ENCODE measurements at regions not wholly inside any gene's neighbourhood (a gene's known extent, or its start where the extent isn't known, plus 50 kb on each side); places are given as distances from the start of the nearest gene placed in this dataset.

GRCh38 chr13:89790696-89791095 is 1556.8 kb upstream of the MIR17HG start:
- no peaks in the 10 kb centered on the region for H3K9me3 ChIP-seq
- ATAC-seq (no peak), DNase-seq (no peak)
- intact Hi-C loops (cut with DNase I, micrococcal nuclease) = no loop called here
- no peak for TF ChIP-seq CTCF (IDR thresholded peaks at IDR 0.05)
- H3K4me1 ChIP-seq (ENCODE audit: low read depth) = no peaks in the 10 kb centered on the region
- no peak overlapping the region for H3K4me3 ChIP-seq
- no peaks in the 10 kb centered on the region for H3K36me3 ChIP-seq (ENCODE audit: low read depth)

DNA sequence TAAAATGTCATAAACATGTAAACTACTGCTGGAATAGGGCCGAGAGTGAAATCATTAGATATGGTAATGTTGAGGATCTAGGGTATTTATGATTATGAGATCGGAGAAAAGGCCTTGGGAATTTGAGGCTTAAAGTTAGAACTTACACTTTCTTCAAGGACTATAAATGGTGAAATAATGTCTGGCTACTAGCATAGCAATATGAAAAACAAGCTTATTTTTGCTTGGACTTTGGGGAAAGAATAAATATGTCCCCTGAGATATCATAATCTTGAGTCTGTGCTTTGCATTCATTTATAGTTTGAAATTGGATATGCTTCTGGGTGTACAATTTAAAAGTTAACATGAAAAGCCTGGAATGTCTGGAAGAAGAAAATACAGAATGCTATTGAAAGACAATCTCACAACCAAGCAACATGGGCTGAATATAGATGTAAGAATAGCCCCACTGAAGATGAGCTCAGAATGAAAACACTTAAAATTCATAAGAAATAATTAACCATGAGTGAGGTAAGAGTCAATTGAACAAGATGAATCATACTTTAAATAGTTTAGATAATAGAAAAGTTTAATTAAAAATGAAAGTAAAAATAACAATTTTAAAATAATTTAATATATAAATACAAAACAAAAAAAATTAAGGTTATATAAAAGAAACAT is 1555.4 kb upstream of the MIR17HG start:
- Histone ChIP-seq H3K36me3 (ENCODE audit: low read depth) (no peaks in the 10 kb centered on the region), H3K9me3 (no peaks in the 10 kb centered on the region), H3K4me3 (no peak overlapping the region), H3K4me1 (ENCODE audit: low read depth) (no peaks in the 10 kb centered on the region)
- TF ChIP-seq CTCF (IDR thresholded peaks at IDR 0.05) = no peak
- ATAC-seq (no peak), DNase-seq (no peak)
- intact Hi-C loops (cut with DNase I, micrococcal nuclease) = no loop called here

DNA sequence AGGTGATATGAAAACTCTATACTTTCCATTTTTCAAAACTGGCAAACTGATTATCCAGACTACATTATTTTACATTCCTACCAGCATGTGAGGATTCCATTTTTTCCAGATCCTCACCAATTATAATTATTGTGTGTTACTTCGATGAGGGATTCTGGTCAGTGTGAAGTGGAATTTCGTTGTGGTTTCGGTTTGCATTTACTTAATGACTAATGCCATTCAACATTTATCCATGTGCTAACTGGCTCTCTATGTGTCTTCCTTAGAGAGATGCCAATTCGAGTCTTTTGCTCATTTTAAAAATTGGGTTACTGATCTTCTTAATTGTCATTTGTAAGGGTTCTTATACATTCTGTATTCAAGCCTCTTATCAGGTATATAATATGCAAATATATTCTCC is 1551.3 kb upstream of the MIR17HG start:
- H3K36me3 ChIP-seq (ENCODE audit: low read depth) = no peaks in the 10 kb centered on the region
- no peaks in the 10 kb centered on the region for H3K4me1 ChIP-seq (ENCODE audit: low read depth)
- ATAC-seq = no peak
- intact Hi-C loops (cut with DNase I, micrococcal nuclease) = no loop called here
- no peak for TF ChIP-seq CTCF (IDR thresholded peaks at IDR 0.05)
- H3K9me3 ChIP-seq = no peaks in the 10 kb centered on the region
- H3K4me3 ChIP-seq = no peak overlapping the region
- no peak for DNase-seq

DNA sequence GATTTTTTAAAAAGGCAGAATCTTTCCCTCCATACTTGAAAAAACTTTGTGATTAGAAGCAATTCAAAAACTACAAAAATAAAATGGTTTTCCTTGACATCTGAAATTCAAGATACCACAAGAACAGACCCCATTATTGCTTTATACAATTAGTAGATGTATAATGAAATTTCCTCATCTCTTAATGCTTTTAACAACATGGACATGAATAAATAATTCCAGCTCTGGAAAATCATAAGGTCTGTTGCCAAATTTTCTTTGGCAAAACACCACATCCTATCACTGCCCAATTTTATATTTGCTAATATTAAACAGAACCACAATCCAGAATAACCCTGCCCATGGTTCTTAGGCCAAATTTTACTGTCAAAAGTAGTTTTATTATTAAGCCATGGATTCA is 1543.6 kb upstream of the MIR17HG start:
- Histone ChIP-seq H3K4me1 (ENCODE audit: low read depth) (no peaks in the 10 kb centered on the region), H3K4me3 (no peak overlapping the region), H3K9me3 (no peaks in the 10 kb centered on the region), H3K36me3 (ENCODE audit: low read depth) (no peaks in the 10 kb centered on the region)
- intact Hi-C loops (cut with DNase I, micrococcal nuclease) = no loop called here
- no peak for DNase-seq
- no peak for ATAC-seq
- TF ChIP-seq CTCF (IDR thresholded peaks at IDR 0.05) = no peak

DNA sequence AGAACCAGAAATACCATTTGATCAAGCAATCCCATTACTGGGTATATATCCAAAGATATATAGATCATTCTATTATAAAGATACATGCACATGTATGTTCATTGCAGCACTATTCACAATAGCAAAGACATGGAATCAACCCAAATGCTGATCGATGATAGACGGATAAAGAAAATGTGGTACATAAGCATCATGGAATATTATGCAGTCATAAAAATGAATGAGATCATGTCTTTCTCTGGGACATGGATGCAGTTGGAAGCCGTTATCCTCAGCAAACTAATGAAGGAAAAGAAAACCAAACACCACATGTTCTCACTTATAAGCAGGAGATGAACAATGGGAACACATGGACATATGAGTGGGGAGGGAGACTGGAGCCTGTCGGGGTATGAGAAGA is 1540.9 kb upstream of the MIR17HG start:
- Histone ChIP-seq H3K9me3 (no peaks in the 10 kb centered on the region), H3K36me3 (ENCODE audit: low read depth) (no peaks in the 10 kb centered on the region), H3K4me1 (ENCODE audit: low read depth) (no peaks in the 10 kb centered on the region), H3K4me3 (no peak overlapping the region)
- no peak for ATAC-seq
- no peak for DNase-seq
- intact Hi-C loops (cut with DNase I, micrococcal nuclease) = no loop called here
- TF ChIP-seq CTCF (IDR thresholded peaks at IDR 0.05) = no peak

DNA sequence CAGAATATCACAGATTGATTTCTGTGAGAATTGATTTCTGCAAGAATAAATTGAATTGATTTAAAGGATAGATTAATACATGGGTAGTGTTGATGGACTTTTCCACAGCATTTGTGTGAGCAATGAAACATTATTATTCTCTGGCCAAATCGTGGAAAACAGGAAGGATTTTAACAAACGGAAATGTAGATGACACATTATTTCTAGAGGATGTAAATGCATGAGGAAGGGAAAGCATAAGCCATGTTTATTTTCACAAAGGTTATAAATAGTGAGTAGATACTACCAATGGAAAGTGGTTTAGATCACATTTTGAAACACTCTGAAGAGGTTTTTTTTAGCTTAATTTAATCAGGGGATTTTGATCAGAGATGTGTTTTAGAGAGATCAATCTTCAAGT is 1534.6 kb upstream of the MIR17HG start:
- no peak for TF ChIP-seq CTCF (IDR thresholded peaks at IDR 0.05)
- no peaks in the 10 kb centered on the region for H3K9me3 ChIP-seq

More for the DNA sequence above, 1534.6 kb upstream of the MIR17HG start:
- DNase-seq (no peak), ATAC-seq (no peak)
- no peaks in the 10 kb centered on the region for H3K36me3 ChIP-seq (ENCODE audit: low read depth)
- intact Hi-C loops (cut with DNase I, micrococcal nuclease) = no loop called here
- no peaks in the 10 kb centered on the region for H3K4me1 ChIP-seq (ENCODE audit: low read depth)
- no peak overlapping the region for H3K4me3 ChIP-seq
